ENCODE measurements at regions not wholly inside any gene's neighbourhood (a gene's known extent, or its start where the extent isn't known, plus 50 kb on each side); places are given as distances from the start of the nearest gene placed in this dataset.

- peaks cover 6% of the 10 kb centered on the region for H3K36me3 ChIP-seq (ENCODE audit: control insufficient read depth, insufficient read depth, low read length)
- H3K9me3 ChIP-seq (ENCODE audit: control insufficient read depth, low read length): no peaks in the 10 kb centered on the region
- Mint-ChIP-seq H3K9me3 (no peaks in the 10 kb centered on the region), H3K27ac (peak overlapping the region; percentile 59), H3K27me3 (ENCODE audit: insufficient read depth) (no peaks in the 10 kb centered on the region), H3K4me1 (peaks cover 19% of the 10 kb centered on the region), H3K36me3 (ENCODE audit: low read depth) (peaks cover 8% of the 10 kb centered on the region), H3K4me3 (no peak overlapping the region)
- TF ChIP-seq CTCF (conservative IDR thresholded peaks at IDR 0.05): no peak
- no peak overlapping the region for H3K4me3 ChIP-seq (ENCODE audit: low read length)
- no peak overlapping the region for H3K27ac ChIP-seq (ENCODE audit: low read depth, low read length)
- H3K4me1 ChIP-seq (ENCODE audit: control insufficient read depth, insufficient read depth, low read length): no peaks in the 10 kb centered on the region
- DNase-seq: no peak
- WGBS, 2 experiments (ENCODE audit: insufficient coverage in 1 of 2, insufficient read length in 1 of 2): 90% methylated on average over 2 to 4 of the region's 4 CpGs
- no peak overlapping the region for H3K9ac ChIP-seq (ENCODE audit: extremely low read depth, low read length, poor library complexity, severe bottlenecking)
- H3K27me3 ChIP-seq (ENCODE audit: control insufficient read depth, insufficient read depth, low read length, poor library complexity, severe bottlenecking): no peaks in the 10 kb centered on the region
Observed at GRCh38 chr9:36479101-36479500, 79.0 kb upstream of the RNF38 start.

DNA sequence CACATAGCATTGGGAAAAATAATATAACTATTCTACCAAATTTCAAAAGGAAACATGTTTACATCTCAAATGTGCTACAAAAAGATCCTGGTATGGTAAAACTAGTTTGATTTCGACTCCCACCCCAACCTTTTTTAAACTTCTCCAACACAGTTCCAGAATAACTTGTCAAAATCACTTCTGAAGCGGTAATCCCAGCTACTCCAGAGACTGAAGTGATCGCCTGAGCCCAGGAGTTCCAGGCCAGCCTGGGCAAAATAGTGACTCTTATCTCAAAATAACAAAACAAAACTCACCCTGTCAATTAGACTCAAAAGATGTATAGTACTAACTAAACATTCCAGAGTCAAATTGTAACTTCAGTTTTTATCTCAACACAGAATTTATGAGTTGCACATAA, 71.3 kb upstream of the RNF38 start:
- no peaks in the 10 kb centered on the region for H3K9me3 ChIP-seq (ENCODE audit: control insufficient read depth, low read length)
- Mint-ChIP-seq H3K27ac (no peak overlapping the region), H3K4me1 (peaks cover 8% of the 10 kb centered on the region), H3K27me3 (ENCODE audit: insufficient read depth) (no peaks in the 10 kb centered on the region), H3K36me3 (ENCODE audit: low read depth) (peaks cover 13% of the 10 kb centered on the region), H3K9me3 (no peaks in the 10 kb centered on the region), H3K4me3 (no peak overlapping the region)
- no peak overlapping the region for H3K4me3 ChIP-seq (ENCODE audit: low read length)
- H3K9ac ChIP-seq (ENCODE audit: extremely low read depth, low read length, poor library complexity, severe bottlenecking): no peak overlapping the region
- no peak overlapping the region for H3K27ac ChIP-seq (ENCODE audit: low read depth, low read length)
- peaks cover 9% of the 10 kb centered on the region for H3K36me3 ChIP-seq (ENCODE audit: control insufficient read depth, insufficient read depth, low read length)
- DNase-seq: no peak
- WGBS, 2 experiments (ENCODE audit: insufficient coverage in 1 of 2, insufficient read length in 1 of 2): 83 to 91% methylated on average over 2 to 3 of the region's 3 CpGs
- no peak for TF ChIP-seq CTCF (conservative IDR thresholded peaks at IDR 0.05)
- H3K27me3 ChIP-seq (ENCODE audit: control insufficient read depth, insufficient read depth, low read length, poor library complexity, severe bottlenecking): no peaks in the 10 kb centered on the region
- H3K4me1 ChIP-seq (ENCODE audit: control insufficient read depth, insufficient read depth, low read length): no peaks in the 10 kb centered on the region

GRCh38 chr9:36470643-36471290, 70.7 kb upstream of the RNF38 start:
- no peaks in the 10 kb centered on the region for H3K9me3 ChIP-seq (ENCODE audit: control insufficient read depth, low read length)
- H3K4me1 Mint-ChIP-seq: peaks cover 8% of the 10 kb centered on the region
- H3K36me3 ChIP-seq (ENCODE audit: control insufficient read depth, insufficient read depth, low read length): peaks cover 9% of the 10 kb centered on the region
- H3K27ac Mint-ChIP-seq: peak overlapping the region; percentile 19
- TF ChIP-seq CTCF (conservative IDR thresholded peaks at IDR 0.05): no peak
- no peaks in the 10 kb centered on the region for H3K27me3 Mint-ChIP-seq (ENCODE audit: insufficient read depth)
- no peak overlapping the region for H3K27ac ChIP-seq (ENCODE audit: low read depth, low read length)
- H3K4me1 ChIP-seq (ENCODE audit: control insufficient read depth, insufficient read depth, low read length): no peaks in the 10 kb centered on the region
- peaks cover 10% of the 10 kb centered on the region for H3K36me3 Mint-ChIP-seq (ENCODE audit: low read depth)
- no peaks in the 10 kb centered on the region for H3K27me3 ChIP-seq (ENCODE audit: control insufficient read depth, insufficient read depth, low read length, poor library complexity, severe bottlenecking)
- H3K4me3 Mint-ChIP-seq: no peak overlapping the region
- H3K4me3 ChIP-seq (ENCODE audit: low read length): no peak overlapping the region
- WGBS, 2 experiments (ENCODE audit: insufficient coverage in 1 of 2, insufficient read length in 1 of 2): 91 to 95% methylated on average over 4 to 7 of the region's 7 CpGs
- no peak for DNase-seq
- no peak overlapping the region for H3K9ac ChIP-seq (ENCODE audit: extremely low read depth, low read length, poor library complexity, severe bottlenecking)
- H3K9me3 Mint-ChIP-seq: no peaks in the 10 kb centered on the region
